ENCODE measurements at regions not wholly inside any gene's neighbourhood (a gene's known extent, or its start where the extent isn't known, plus 50 kb on each side); places are given as distances from the start of the nearest gene placed in this dataset.
"Not testable (repeated sequence)": the region's sequence is repeated elsewhere in the genome, so short reads cannot be mapped to it uniquely, and the experiment has no call there.

- not testable (repeated sequence) for H3K4me1 Mint-ChIP-seq (ENCODE audit: low read depth in 2 of 2); H3K9me3 Mint-ChIP-seq; ATAC-seq (replicated peaks); H3K36me3 Mint-ChIP-seq (ENCODE audit: insufficient read depth); DNase-seq; H3K4me3 Mint-ChIP-seq; H3K27ac Mint-ChIP-seq; H3K27me3 Mint-ChIP-seq
These were observed 627.4 kb downstream of the SPATA31A7 start for GRCh38 chr9:61817127-61817705.

GRCh38 chr9:61853624-61854259 is 663.9 kb downstream of the SPATA31A7 start:
- H3K9me3 Mint-ChIP-seq; H3K4me3 Mint-ChIP-seq; H3K4me1 Mint-ChIP-seq (ENCODE audit: low read depth in 2 of 2); H3K36me3 Mint-ChIP-seq (ENCODE audit: insufficient read depth); H3K27me3 Mint-ChIP-seq; H3K27ac Mint-ChIP-seq: not testable (repeated sequence)
- ATAC-seq (replicated peaks) (peak; percentile 72), DNase-seq (peak; percentile 63 to 87 (median 65))

GRCh38 chr9:61854260-61854640 is 664.4 kb downstream of the SPATA31A7 start:
- not testable (repeated sequence) for H3K27ac Mint-ChIP-seq; H3K4me1 Mint-ChIP-seq (ENCODE audit: low read depth in 2 of 2); H3K27me3 Mint-ChIP-seq; H3K4me3 Mint-ChIP-seq; H3K9me3 Mint-ChIP-seq; DNase-seq; ATAC-seq (replicated peaks); H3K36me3 Mint-ChIP-seq (ENCODE audit: insufficient read depth)

GRCh38 chr9:61856283-61856682 is 666.4 kb downstream of the SPATA31A7 start:
- H3K9me3 Mint-ChIP-seq; H3K27ac Mint-ChIP-seq; DNase-seq; H3K4me1 Mint-ChIP-seq (ENCODE audit: low read depth in 2 of 2); H3K36me3 Mint-ChIP-seq (ENCODE audit: insufficient read depth); H3K27me3 Mint-ChIP-seq; H3K4me3 Mint-ChIP-seq: not testable (repeated sequence)
- ATAC-seq (replicated peaks) = peak; percentile 45

GRCh38 chr9:61856858-61857453 is 667.1 kb downstream of the SPATA31A7 start:
- H3K4me3 Mint-ChIP-seq; H3K27ac Mint-ChIP-seq; H3K9me3 Mint-ChIP-seq; H3K4me1 Mint-ChIP-seq (ENCODE audit: low read depth in 2 of 2); H3K27me3 Mint-ChIP-seq; ATAC-seq (replicated peaks); H3K36me3 Mint-ChIP-seq (ENCODE audit: insufficient read depth): not testable (repeated sequence)
- DNase-seq = peak in 1 of 3 experiments; percentile 14

GRCh38 chr9:61857709-61858351 is 668.0 kb downstream of the SPATA31A7 start:
- not testable (repeated sequence) for H3K9me3 Mint-ChIP-seq; H3K4me3 Mint-ChIP-seq; DNase-seq; H3K36me3 Mint-ChIP-seq (ENCODE audit: insufficient read depth); H3K27me3 Mint-ChIP-seq; H3K27ac Mint-ChIP-seq; H3K4me1 Mint-ChIP-seq (ENCODE audit: low read depth in 2 of 2)
- peak; percentile 84 for ATAC-seq (replicated peaks)

- peak; percentile 32 to 55 (median 33) for DNase-seq
- H3K9me3 Mint-ChIP-seq; H3K4me3 Mint-ChIP-seq; H3K27ac Mint-ChIP-seq; ATAC-seq (replicated peaks); H3K4me1 Mint-ChIP-seq (ENCODE audit: low read depth in 2 of 2); H3K27me3 Mint-ChIP-seq; H3K36me3 Mint-ChIP-seq (ENCODE audit: insufficient read depth): not testable (repeated sequence)
These were observed 672.7 kb downstream of the SPATA31A7 start for GRCh38 chr9:61862431-61862971.

- not testable (repeated sequence) for H3K4me1 Mint-ChIP-seq (ENCODE audit: low read depth in 2 of 2); H3K36me3 Mint-ChIP-seq (ENCODE audit: insufficient read depth); ATAC-seq (replicated peaks); H3K9me3 Mint-ChIP-seq; DNase-seq; H3K27ac Mint-ChIP-seq; H3K4me3 Mint-ChIP-seq; H3K27me3 Mint-ChIP-seq
These were observed 674.6 kb downstream of the SPATA31A7 start for GRCh38 chr9:61864463-61864862.

- not testable (repeated sequence) for ATAC-seq (replicated peaks); H3K27me3 Mint-ChIP-seq; H3K4me3 Mint-ChIP-seq; H3K9me3 Mint-ChIP-seq; H3K27ac Mint-ChIP-seq; H3K36me3 Mint-ChIP-seq (ENCODE audit: insufficient read depth); H3K4me1 Mint-ChIP-seq (ENCODE audit: low read depth in 2 of 2); DNase-seq
These were observed 679.1 kb downstream of the SPATA31A7 start for GRCh38 chr9:61868965-61869364.

- not testable (repeated sequence) for H3K4me1 Mint-ChIP-seq (ENCODE audit: low read depth in 2 of 2); H3K27ac Mint-ChIP-seq; ATAC-seq (replicated peaks); H3K27me3 Mint-ChIP-seq; H3K9me3 Mint-ChIP-seq; H3K4me3 Mint-ChIP-seq; DNase-seq; H3K36me3 Mint-ChIP-seq (ENCODE audit: insufficient read depth)
These were observed 682.5 kb downstream of the SPATA31A7 start for GRCh38 chr9:61872329-61872728.

Data from effector memory CD8-positive, alpha-beta T cell (primary cell).